H1 (cell line): ENCODE measurements at regions not wholly inside any gene's neighbourhood (a gene's known extent, or its start where the extent isn't known, plus 50 kb on each side); places are given as distances from the start of the nearest gene placed in this dataset.

ENCODE experiments used
- CTCF ChIA-PET: fragments of 300-600 bp; sonication (Branson Sonifier 250); formaldehyde crosslinking; loops from one replicate; lab custom pipeline; 2021; ENCODE audit not compliant: partially characterized antibody; lab: Charles Lee
- POLR2A ChIA-PET: fragments of 300-600 bp; sonication (Branson Sonifier 250); formaldehyde crosslinking; loops from one replicate; lab custom pipeline; 2021; ENCODE audit warnings: inconsistent platforms; ENCODE audit not compliant: partially characterized antibody; lab: Charles Lee
- DNase-seq, 2 experiments: peaks; one replicate each; pipeline versions ENCODE4 v3.0.0 to v3.0.0-alpha.2; 2010 to 2022; ENCODE audit warnings: low spot score in 2 of 2, low read depth in 1 of 2, mixed read lengths in 1 of 2
- FAIRE-seq: peaks from 2 replicates; lab custom pipeline; 2011; peaks lifted over from hg19 to GRCh38; lab: Jason Lieb, UNC
- H2AFZ ChIP-seq: 2 replicates; pipeline ENCODE4 v1.8.1; 2012; ENCODE audit warnings: low read length, inconsistent platforms
- H2AK5ac ChIP-seq: 2 replicates; pipeline ENCODE4 v1.6.1; 2013; ENCODE audit warnings: low read depth, low read length
- H2BK120ac ChIP-seq: replicated peaks from 2 replicates; pipeline ENCODE3; 2013; ENCODE audit warnings: low read depth, low read length, inconsistent platforms
- H2BK12ac ChIP-seq: 2 replicates; pipeline ENCODE4 v1.6.1; 2013; ENCODE audit warnings: low read depth, low read length
- H2BK15ac ChIP-seq: 2 replicates; pipeline ENCODE4 v1.6.1; 2013; ENCODE audit warnings: low read length
- H2BK20ac ChIP-seq: 2 replicates; pipeline ENCODE4 v1.6.1; 2013; ENCODE audit warnings: low read length
- H2BK5ac ChIP-seq: 2 replicates; pipeline ENCODE4 v1.6.1; 2013; ENCODE audit warnings: low read depth, low read length
- H3K14ac ChIP-seq: 2 replicates; pipeline ENCODE4 v1.6.1; 2013; ENCODE audit warnings: inconsistent platforms; ENCODE audit not compliant: insufficient read length
- H3K18ac ChIP-seq: 2 replicates; pipeline ENCODE4 v1.6.1; 2013; ENCODE audit warnings: low read length; ENCODE audit errors: extremely low read depth
- H3K23ac ChIP-seq: 2 replicates; pipeline ENCODE4 v1.6.1; 2013; ENCODE audit warnings: inconsistent platforms; ENCODE audit not compliant: insufficient read length
- H3K23me2 ChIP-seq: 2 replicates; pipeline ENCODE4 v1.6.1; 2013; ENCODE audit warnings: low read depth, low read length
- H3K27ac ChIP-seq: 2 replicates; pipeline ENCODE4 v1.6.1; 2011; ENCODE audit warnings: low read depth, low read length, inconsistent platforms
- H3K27me3 ChIP-seq, 4 experiments: replicated peaks in 1 of 4; 1 replicate in 1 of 4; 2 replicates in 3 of 4; pipeline versions ENCODE4 v1.6.1 to v1.8.1; 2011 to 2013; ENCODE audit warnings: low read length in 3 of 4, mild to moderate bottlenecking in 3 of 4, inconsistent platforms in 2 of 4, mixed read lengths in 2 of 4, moderate library complexity in 1 of 4; ENCODE audit not compliant: control insufficient read depth in 3 of 4, insufficient read depth in 3 of 4; ENCODE audit errors: extremely low read depth in 1 of 4
- H3K36me3 ChIP-seq, 4 experiments: 2 replicates each; pipeline versions ENCODE4 v1.6.1 to v1.8.1; 2011 to 2013; ENCODE audit warnings: mild to moderate bottlenecking in 4 of 4, low read length in 3 of 4, moderate library complexity in 2 of 4, control low read depth in 1 of 4, inconsistent platforms in 1 of 4; ENCODE audit not compliant: insufficient read depth in 4 of 4, control insufficient read depth in 2 of 4
- H3K4ac ChIP-seq: replicated peaks from 2 replicates; pipeline ENCODE3; 2013; ENCODE audit warnings: low read length, low read depth, mixed read lengths, inconsistent platforms; ENCODE audit not compliant: insufficient read length
- H3K4me1 ChIP-seq, 4 experiments: replicated peaks in 1 of 4; 1 replicate in 1 of 4; 2 replicates in 3 of 4; pipeline versions ENCODE4 v1.6.1 to v1.8.1; 2011 to 2013; ENCODE audit warnings: low read length in 3 of 4, inconsistent platforms in 2 of 4, mixed read lengths in 1 of 4; ENCODE audit not compliant: insufficient read depth in 4 of 4, control insufficient read depth in 3 of 4
- H3K4me2 ChIP-seq, 2 experiments: 2 replicates each; pipeline versions ENCODE4 v1.6.1 to v1.8.1; 2011 to 2013; ENCODE audit warnings: low read depth in 2 of 2, low read length in 2 of 2, control low read depth in 1 of 2, inconsistent platforms in 1 of 2, mild to moderate bottlenecking in 1 of 2; ENCODE audit not compliant: insufficient read depth in 1 of 2
- H3K4me3 ChIP-seq, 4 experiments: fragments of 200-600, 300-600 bp in 1 of 4; sonication (generic), shearing (Covaris generic), sonication (Bioruptor Twin) in 1 of 4; 2 replicates each; pipeline versions ENCODE4 v1.5.1 to v1.8.1; 2011 to 2016; ENCODE audit warnings: low read length in 4 of 4, low read depth in 3 of 4, control low read depth in 2 of 4, inconsistent platforms in 2 of 4, mild to moderate bottlenecking in 2 of 4, mixed read lengths in 1 of 4, moderate library complexity in 1 of 4; ENCODE audit not compliant: insufficient read depth in 2 of 4; ENCODE audit errors: extremely low read depth in 1 of 4
- H3K56ac ChIP-seq: replicated peaks from 2 replicates; pipeline ENCODE3; 2013; ENCODE audit warnings: low read depth, mild to moderate bottlenecking, mixed read lengths, low read length, inconsistent platforms; ENCODE audit not compliant: insufficient read length
- H3K79me1 ChIP-seq: 2 replicates; pipeline ENCODE4 v1.6.1; 2013; ENCODE audit warnings: low read depth, low read length, control low read depth
- H3K79me2 ChIP-seq, 2 experiments: 2 replicates each; pipeline versions ENCODE4 v1.6.1 to v1.8.1; 2012 to 2013; ENCODE audit warnings: low read length in 2 of 2, mild to moderate bottlenecking in 2 of 2, inconsistent platforms in 1 of 2; ENCODE audit not compliant: insufficient read depth in 2 of 2, control insufficient read depth in 1 of 2
- H3K9ac ChIP-seq, 4 experiments: replicated peaks in 1 of 4; 1 replicate in 1 of 4; 2 replicates in 3 of 4; pipeline versions ENCODE4 v1.6.1 to v1.8.1; 2011 to 2013; ENCODE audit warnings: low read depth in 3 of 4, low read length in 3 of 4, control low read depth in 2 of 4, mild to moderate bottlenecking in 2 of 4, moderate library complexity in 2 of 4, inconsistent platforms in 1 of 4; ENCODE audit errors: extremely low read depth in 1 of 4
- H3K9me3 ChIP-seq, 2 experiments: 2 replicates each; pipeline versions ENCODE4 v1.6.1 to v1.8.1; 2012 to 2013; ENCODE audit warnings: mild to moderate bottlenecking in 2 of 2, moderate library complexity in 2 of 2, control low read depth in 1 of 2, inconsistent platforms in 1 of 2, low read depth in 1 of 2, low read length in 1 of 2, mixed read lengths in 1 of 2; ENCODE audit not compliant: insufficient read depth in 2 of 2
- H4K20me1 ChIP-seq, 2 experiments: replicated peaks in 1 of 2; 2 replicates each; pipeline versions ENCODE3 to v1.8.1; 2011 to 2013; ENCODE audit warnings: inconsistent platforms in 2 of 2, low read length in 2 of 2, mild to moderate bottlenecking in 1 of 2; ENCODE audit not compliant: insufficient read depth in 2 of 2, control insufficient read depth in 1 of 2
- H4K5ac ChIP-seq: 2 replicates; pipeline ENCODE4 v1.6.1; 2013; ENCODE audit warnings: low read length, low read depth, mixed read lengths, inconsistent platforms; ENCODE audit not compliant: insufficient read length
- H4K8ac ChIP-seq: 2 replicates; pipeline ENCODE4 v1.8.0; 2013; ENCODE audit warnings: mild to moderate bottlenecking, moderate library complexity, low read length, inconsistent platforms; ENCODE audit not compliant: insufficient read depth; ENCODE audit errors: extremely low read depth
- H4K91ac ChIP-seq: replicated peaks from 2 replicates; pipeline ENCODE3; 2013; ENCODE audit warnings: low read length, mixed read lengths, inconsistent platforms; ENCODE audit not compliant: insufficient read length
- ASH2L ChIP-seq: fragments of 200-600, 300-600 bp; sonication (generic); IDR thresholded peaks from one replicate; pipeline ENCODE4 v1.7.1; 2017; ENCODE audit warnings: low read length
- BCL11A ChIP-seq, 2 experiments: IDR thresholded peaks; one replicate each; pipeline ENCODE4 v1.6.1; 2011; ENCODE audit warnings: low read depth in 2 of 2, low read length in 2 of 2, mild to moderate bottlenecking in 2 of 2
- EZH2 ChIP-seq: fragments of 200-600 bp; sonication (generic); IDR thresholded peaks from 2 replicates; pipeline ENCODE4 v1.7.1; 2012; ENCODE audit warnings: low read depth, mild to moderate bottlenecking, moderate library complexity, low read length, inconsistent platforms; ENCODE audit not compliant: severe bottlenecking
- HDAC6 ChIP-seq: IDR thresholded peaks from one replicate; pipeline ENCODE4 v1.7.1; 2012; ENCODE audit warnings: low read depth, mild to moderate bottlenecking, inconsistent platforms, low read length, moderate library complexity
- KDM5A ChIP-seq: fragments of 200-600 bp; IDR thresholded peaks from 2 replicates; pipeline ENCODE4 v1.7.1; 2012; ENCODE audit warnings: mild to moderate bottlenecking, low read length, inconsistent platforms, mixed read lengths
- MAFK ChIP-seq: IDR thresholded peaks from 2 replicates; pipeline ENCODE4 v1.6.1; 2012; ENCODE audit warnings: low read depth, mild to moderate bottlenecking, improper control_type of control experiment, low read length
- RBBP5 ChIP-seq: IDR thresholded peaks from 2 replicates; pipeline ENCODE4 v1.7.1; 2012; ENCODE audit warnings: low read depth, mild to moderate bottlenecking, inconsistent platforms, low read length, moderate library complexity, borderline replicate concordance
- SP2 ChIP-seq: IDR thresholded peaks from 2 replicates; pipeline ENCODE4 v1.6.1; 2012; ENCODE audit warnings: mild to moderate bottlenecking, low read length, inconsistent platforms
- TAF7 ChIP-seq: optimal IDR thresholded peaks from 2 replicates; pipeline ENCODE3; 2011; ENCODE audit warnings: low read depth, mild to moderate bottlenecking, inconsistent platforms, low read length, moderate library complexity, borderline replicate concordance
- TEAD4 ChIP-seq: IDR thresholded peaks from 2 replicates; pipeline ENCODE4 v1.6.1; 2012; ENCODE audit warnings: low read depth, low read length, inconsistent platforms, mixed read lengths
- TF ChIP-seq, protein P1 (sequence below): IDR thresholded peaks from 2 replicates; pipeline ENCODE4 v1.6.1; 2012; ENCODE audit warnings: low read length, inconsistent platforms
- TF ChIP-seq, protein P2 (sequence below), 3 experiments: IDR thresholded peaks; 1 replicate in 2 of 3; 2 replicates in 1 of 3; pipeline versions ENCODE4 v1.5.1 to v1.6.1; 2011; ENCODE audit warnings: low read length in 3 of 3, mild to moderate bottlenecking in 3 of 3, inconsistent platforms in 2 of 3, low read depth in 1 of 3, moderate library complexity in 1 of 3; ENCODE audit not compliant: insufficient read depth in 1 of 3; ENCODE audit errors: control extremely low read depth in 1 of 3

DNA sequence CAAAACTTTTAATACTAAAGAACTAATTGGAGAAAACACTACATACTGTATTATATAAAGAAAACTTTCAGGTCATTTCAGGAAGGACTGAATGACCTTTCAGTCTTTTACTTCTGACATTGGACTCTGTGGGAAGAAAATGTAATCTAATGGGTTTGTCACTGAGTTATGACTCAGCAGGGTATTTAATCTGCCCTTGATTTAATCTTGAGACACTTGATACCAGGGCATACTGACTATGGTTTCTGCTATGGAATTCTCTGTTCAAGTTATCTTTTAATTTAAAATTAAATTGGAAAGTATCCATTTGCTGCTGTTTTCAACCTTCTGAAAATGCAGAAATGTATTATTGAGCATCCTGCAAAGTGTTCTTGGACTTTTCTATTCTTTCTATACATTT, 354.2 kb upstream of the GALNT5 start:
- Histone ChIP-seq H4K8ac (no peak overlapping the region), H4K5ac (no peak overlapping the region), H3K36me3 (no peaks in the 10 kb centered on the region), H2BK15ac (no peak overlapping the region), H3K18ac (no peak overlapping the region), H3K4me1 (no peaks in the 10 kb centered on the region), H2BK120ac (no peak overlapping the region), H3K9me3 (no peaks in the 10 kb centered on the region), H3K4ac (no peak overlapping the region), H3K79me2 (no peaks in the 10 kb centered on the region), H2AK5ac (no peak overlapping the region), H3K4me2 (no peak overlapping the region), H2BK12ac (no peak overlapping the region), H4K91ac (no peak overlapping the region), H3K27me3 (no peaks in the 10 kb centered on the region), H3K56ac (no peak overlapping the region), H2BK20ac (no peak overlapping the region), H2BK5ac (no peak overlapping the region), H3K27ac (no peak overlapping the region), H3K9ac (no peak overlapping the region), H3K4me3 (no peak overlapping the region), H4K20me1 (no peaks in the 10 kb centered on the region), H3K23me2 (no peaks in the 10 kb centered on the region), H3K14ac (no peak overlapping the region), H2AFZ (no peak overlapping the region), H3K79me1 (no peaks in the 10 kb centered on the region), H3K23ac (no peak overlapping the region)
- FAIRE-seq (no peak), DNase-seq (no peak)
- POLR2A ChIA-PET: no interaction called here
- CTCF ChIA-PET: interaction anchor here (0.8 kb wide), 1 partner anchor 275 kb away, joined by 4 read pairs; no protein-coding TSS in a partner anchor
- TF ChIP-seq EZH2 (no peak), ASH2L (no peak), RBBP5 (no peak), SP2 (no peak), KDM5A (no peak), HDAC6 (no peak), BCL11A (IDR thresholded peaks at IDR 0.05; ENCODE audit: low read depth in 2 of 2, low read length in 2 of 2) (no peak), MAFK (no peak), TEAD4 (no peak), TAF7 (no peak)
- TF ChIP-seq, protein P1, sequence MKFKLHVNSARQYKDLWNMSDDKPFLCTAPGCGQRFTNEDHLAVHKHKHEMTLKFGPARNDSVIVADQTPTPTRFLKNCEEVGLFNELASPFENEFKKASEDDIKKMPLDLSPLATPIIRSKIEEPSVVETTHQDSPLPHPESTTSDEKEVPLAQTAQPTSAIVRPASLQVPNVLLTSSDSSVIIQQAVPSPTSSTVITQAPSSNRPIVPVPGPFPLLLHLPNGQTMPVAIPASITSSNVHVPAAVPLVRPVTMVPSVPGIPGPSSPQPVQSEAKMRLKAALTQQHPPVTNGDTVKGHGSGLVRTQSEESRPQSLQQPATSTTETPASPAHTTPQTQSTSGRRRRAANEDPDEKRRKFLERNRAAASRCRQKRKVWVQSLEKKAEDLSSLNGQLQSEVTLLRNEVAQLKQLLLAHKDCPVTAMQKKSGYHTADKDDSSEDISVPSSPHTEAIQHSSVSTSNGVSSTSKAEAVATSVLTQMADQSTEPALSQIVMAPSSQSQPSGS: no peak
- TF ChIP-seq, protein P2, sequence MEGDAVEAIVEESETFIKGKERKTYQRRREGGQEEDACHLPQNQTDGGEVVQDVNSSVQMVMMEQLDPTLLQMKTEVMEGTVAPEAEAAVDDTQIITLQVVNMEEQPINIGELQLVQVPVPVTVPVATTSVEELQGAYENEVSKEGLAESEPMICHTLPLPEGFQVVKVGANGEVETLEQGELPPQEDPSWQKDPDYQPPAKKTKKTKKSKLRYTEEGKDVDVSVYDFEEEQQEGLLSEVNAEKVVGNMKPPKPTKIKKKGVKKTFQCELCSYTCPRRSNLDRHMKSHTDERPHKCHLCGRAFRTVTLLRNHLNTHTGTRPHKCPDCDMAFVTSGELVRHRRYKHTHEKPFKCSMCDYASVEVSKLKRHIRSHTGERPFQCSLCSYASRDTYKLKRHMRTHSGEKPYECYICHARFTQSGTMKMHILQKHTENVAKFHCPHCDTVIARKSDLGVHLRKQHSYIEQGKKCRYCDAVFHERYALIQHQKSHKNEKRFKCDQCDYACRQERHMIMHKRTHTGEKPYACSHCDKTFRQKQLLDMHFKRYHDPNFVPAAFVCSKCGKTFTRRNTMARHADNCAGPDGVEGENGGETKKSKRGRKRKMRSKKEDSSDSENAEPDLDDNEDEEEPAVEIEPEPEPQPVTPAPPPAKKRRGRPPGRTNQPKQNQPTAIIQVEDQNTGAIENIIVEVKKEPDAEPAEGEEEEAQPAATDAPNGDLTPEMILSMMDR (IDR thresholded peaks at IDR 0.05; ENCODE audit: control extremely low read depth in 1 of 3, insufficient read depth in 1 of 3, low read depth in 1 of 3, low read length in 3 of 3): no peak
